Ascending aorta (tissue), 2 donors: ENCODE measurements at regions not wholly inside any gene's neighbourhood (a gene's known extent, or its start where the extent isn't known, plus 50 kb on each side); places are given as distances from the start of the nearest gene placed in this dataset.

Source experiments
- DNase-seq, 2 donors: peaks; one replicate each; pipeline ENCODE4 v3.0.0-alpha.2; 2019; ENCODE audit warnings: low spot score in 2 of 2
- H3K27ac ChIP-seq, 2 donors: fragments of 200-600 bp; sonication (generic); one replicate each; pipeline ENCODE4 v1.5.1; 2016 to 2017; ENCODE audit warnings: mild to moderate bottlenecking in 1 of 2
- H3K27me3 ChIP-seq: fragments of 200-600 bp; sonication (generic); one replicate; pipeline ENCODE4 v1.5.1; 2017
- H3K36me3 ChIP-seq, 2 donors: fragments of 200-600 bp; sonication (generic); one replicate each; pipeline ENCODE4 v1.5.1; 2016
- H3K4me1 ChIP-seq, 2 donors: fragments of 200-600 bp; sonication (generic); one replicate each; pipeline ENCODE4 v1.5.1; 2016 to 2017; ENCODE audit warnings: mild to moderate bottlenecking in 1 of 2
- H3K4me3 ChIP-seq, 2 donors: fragments of 200-600 bp; sonication (generic); one replicate each; pipeline ENCODE4 v1.5.1; 2016 to 2017; ENCODE audit warnings: mild to moderate bottlenecking in 1 of 2
- H3K9me3 ChIP-seq, 2 donors: fragments of 200-600 bp; sonication (generic); one replicate each; pipeline ENCODE4 v1.5.1; 2016
- CTCF ChIP-seq, 3 experiments: fragments of 200-600 bp in 2 of 3; fragments of 450-650 bp in 1 of 3; sonication (generic) in 2 of 3; IDR thresholded peaks; one replicate each; pipeline ENCODE4 v1.5.1; 2016 to 2019; ENCODE audit warnings: antibody characterized with exemption in 3 of 3, mild to moderate bottlenecking in 1 of 3, moderate library complexity in 1 of 3
- intact Hi-C: fragments of 100-400 bp; cut with DNase I; formaldehyde crosslinking; loops from one replicate; pipeline ENCODE4 v1.15.1; 2023

GRCh38 chr12:110996415-110996814 lies 76.0 kb upstream of the MYL2 start:
- TF ChIP-seq CTCF (IDR thresholded peaks at IDR 0.05) = no peak
- Histone ChIP-seq H3K36me3 (no peaks in the 10 kb centered on the region), H3K27me3 (no peaks in the 10 kb centered on the region), H3K9me3 (peaks cover 18 to 19% of the 10 kb centered on the region in 2 donors), H3K27ac (no peak overlapping the region), H3K4me3 (no peak overlapping the region), H3K4me1 (no peaks in the 10 kb centered on the region)
- intact Hi-C loops = no loop called here
- no peak for DNase-seq

DNA sequence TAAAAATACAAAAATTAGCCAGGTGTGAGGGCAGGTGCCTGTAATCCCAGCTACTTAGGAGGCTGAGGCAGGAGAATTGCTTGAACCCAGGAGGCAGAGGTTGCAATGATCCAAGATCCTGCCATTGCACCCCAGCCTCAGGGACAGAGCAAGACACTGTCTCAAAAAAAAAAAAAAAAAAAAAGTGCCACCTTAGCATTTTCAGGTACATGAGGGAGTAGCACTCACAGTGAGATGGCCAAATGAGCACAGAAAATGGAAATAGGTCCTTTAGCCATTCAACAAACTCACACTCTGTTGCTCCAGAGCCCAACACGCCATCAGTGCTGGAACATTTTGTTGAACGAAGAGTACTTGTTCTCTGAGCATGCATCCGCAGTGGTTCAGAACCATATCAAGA lies 75.2 kb upstream of the MYL2 start:
- no peaks in the 10 kb centered on the region for H3K36me3 ChIP-seq
- H3K9me3 ChIP-seq = peaks cover 18 to 19% of the 10 kb centered on the region in 2 donors
- H3K27me3 ChIP-seq = no peaks in the 10 kb centered on the region
- H3K4me3 ChIP-seq = no peak overlapping the region
- intact Hi-C loops = no loop called here
- no peak overlapping the region for H3K27ac ChIP-seq
- no peak for DNase-seq
- no peak for TF ChIP-seq CTCF (IDR thresholded peaks at IDR 0.05)
- no peaks in the 10 kb centered on the region for H3K4me1 ChIP-seq

DNA sequence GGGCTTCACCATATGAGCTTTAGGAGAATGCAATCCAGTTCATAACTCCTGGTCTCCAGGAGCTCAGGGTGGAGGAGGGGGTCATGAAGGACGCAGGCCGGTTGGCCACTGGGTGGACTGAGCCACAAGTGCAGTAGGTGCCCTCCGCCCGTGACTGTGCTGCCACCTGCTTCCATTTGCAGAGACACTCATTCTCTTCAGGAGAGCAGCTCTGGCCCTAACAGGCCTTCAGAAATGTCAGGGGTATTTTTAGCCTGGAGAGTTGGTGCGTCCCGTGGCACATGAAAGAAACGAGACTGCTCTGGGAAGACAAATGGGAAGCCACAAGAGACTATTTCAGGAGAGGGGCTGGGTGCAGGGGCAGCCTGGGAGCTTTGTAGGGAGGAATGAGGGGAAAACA lies 74.6 kb upstream of the MYL2 start:
- H3K36me3 ChIP-seq = no peaks in the 10 kb centered on the region
- H3K4me3 ChIP-seq = no peak overlapping the region
- intact Hi-C loops = no loop called here
- no peak overlapping the region for H3K27ac ChIP-seq
- no peak for DNase-seq
- H3K4me1 ChIP-seq = no peaks in the 10 kb centered on the region
- no peaks in the 10 kb centered on the region for H3K27me3 ChIP-seq
- TF ChIP-seq CTCF (IDR thresholded peaks at IDR 0.05) = no peak
- peaks cover 18 to 19% of the 10 kb centered on the region in 2 donors for H3K9me3 ChIP-seq

- intact Hi-C loops = no loop called here
- Histone ChIP-seq H3K36me3 (no peaks in the 10 kb centered on the region), H3K27ac (no peak overlapping the region), H3K9me3 (peaks cover 6 to 9% of the 10 kb centered on the region in 2 donors), H3K4me1 (no peaks in the 10 kb centered on the region), H3K27me3 (no peaks in the 10 kb centered on the region), H3K4me3 (no peak overlapping the region)
- DNase-seq = no peak
- no peak for TF ChIP-seq CTCF (IDR thresholded peaks at IDR 0.05)
These were observed 73.1 kb upstream of the MYL2 start for GRCh38 chr12:110993434-110993833.

DNA sequence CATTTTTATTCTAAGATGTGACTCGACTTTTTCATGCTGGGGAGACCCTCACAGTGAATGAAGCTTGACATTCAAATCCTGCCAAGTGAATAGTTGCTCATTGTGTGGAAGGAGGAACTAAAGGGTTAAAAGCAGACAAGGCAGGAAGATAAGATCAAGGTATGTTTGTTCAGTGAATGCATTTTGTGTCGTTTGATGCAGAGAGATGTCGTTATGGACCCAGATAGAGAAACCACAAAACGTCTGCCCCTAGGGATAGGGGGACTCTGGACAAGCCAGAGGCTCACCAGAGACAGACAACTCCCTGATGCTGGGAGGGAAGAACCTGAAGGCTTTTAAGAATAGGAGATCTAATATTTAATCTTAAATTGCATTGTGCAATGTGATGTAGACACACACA lies 72.5 kb upstream of the MYL2 start:
- Histone ChIP-seq H3K4me1 (no peaks in the 10 kb centered on the region), H3K4me3 (no peak overlapping the region), H3K27ac (no peak overlapping the region), H3K9me3 (peaks cover 4% of the 10 kb centered on the region in 2 donors), H3K36me3 (no peaks in the 10 kb centered on the region), H3K27me3 (no peaks in the 10 kb centered on the region)
- TF ChIP-seq CTCF (IDR thresholded peaks at IDR 0.05) = no peak
- intact Hi-C loops = no loop called here
- DNase-seq = no peak

GRCh38 chr12:110983811-110984210 lies 63.4 kb upstream of the MYL2 start:
- no peaks in the 10 kb centered on the region for H3K36me3 ChIP-seq
- intact Hi-C loops = no loop called here
- H3K4me1 ChIP-seq = no peaks in the 10 kb centered on the region
- no peak overlapping the region for H3K4me3 ChIP-seq
- H3K9me3 ChIP-seq = no peaks in the 10 kb centered on the region
- H3K27ac ChIP-seq = no peak overlapping the region
- no peaks in the 10 kb centered on the region for H3K27me3 ChIP-seq
- no peak for DNase-seq
- no peak for TF ChIP-seq CTCF (IDR thresholded peaks at IDR 0.05)
